CD4-positive, alpha-beta memory T cell (primary cell): ENCODE measurements at regions not wholly inside any gene's neighbourhood (a gene's known extent, or its start where the extent isn't known, plus 50 kb on each side); places are given as distances from the start of the nearest gene placed in this dataset.
"Not testable (repeated sequence)": the region's sequence is repeated elsewhere in the genome, so short reads cannot be mapped to it uniquely, and the experiment has no call there.

Experiments used
- CTCF ChIA-PET: fragments of 350-600 bp; sonication (Branson Sonifier 250); formaldehyde crosslinking; loops from one replicate; lab custom pipeline; 2021; ENCODE audit warnings: inconsistent platforms; ENCODE audit not compliant: partially characterized antibody; lab: Charles Lee
- POLR2A ChIA-PET: fragments of 350-600 bp; sonication (Branson Sonifier 250); formaldehyde crosslinking; loops from one replicate; lab custom pipeline; 2021; ENCODE audit not compliant: partially characterized antibody; lab: Charles Lee
- DNase-seq, 5 donors: peaks; one replicate each; pipeline versions ENCODE4 v3.0.0 to v3.0.0-alpha.2; 2020 to 2022; ENCODE audit warnings: mixed read lengths in 1 of 5
- H3K27ac ChIP-seq: one replicate; pipeline ENCODE4 v1.7.0; 2013; ENCODE audit warnings: low read depth, low read length
- H3K27me3 ChIP-seq: 2 replicates; pipeline ENCODE4 v1.7.0; 2013; ENCODE audit warnings: mild to moderate bottlenecking, low read length, moderate library complexity; ENCODE audit not compliant: insufficient read depth
- H3K36me3 ChIP-seq: 2 replicates; pipeline ENCODE4 v1.7.0; 2013; ENCODE audit warnings: mild to moderate bottlenecking, low read length, moderate library complexity; ENCODE audit not compliant: insufficient read depth
- H3K4me1 ChIP-seq: 2 replicates; pipeline ENCODE4 v1.7.0; 2013; ENCODE audit warnings: mild to moderate bottlenecking, low read length, moderate library complexity; ENCODE audit not compliant: insufficient read depth
- H3K4me3 ChIP-seq, 2 donors: one replicate each; pipeline ENCODE4 v1.7.0; 2013; ENCODE audit warnings: low read length in 2 of 2, mild to moderate bottlenecking in 1 of 2
- H3K9me3 ChIP-seq, 2 donors: one replicate each; pipeline ENCODE4 v1.7.0; 2013; ENCODE audit warnings: low read length in 2 of 2, control low read depth in 1 of 2; ENCODE audit not compliant: control insufficient read depth in 1 of 2
- H3K27ac Mint-ChIP-seq, 7 donors: one replicate each; pipeline ENCODE4 v1.8.0; 2020 to 2021; ENCODE audit warnings: mixed read lengths in 7 of 7, mild to moderate bottlenecking in 6 of 7, inconsistent platforms in 3 of 7, moderate library complexity in 3 of 7
- H3K27me3 Mint-ChIP-seq, 2 donors: one replicate each; pipeline ENCODE4 v1.8.0; 2020 to 2021; ENCODE audit warnings: mixed read lengths in 2 of 2
- H3K36me3 Mint-ChIP-seq, 2 donors: one replicate each; pipeline ENCODE4 v1.8.0; 2020 to 2021; ENCODE audit warnings: mixed read lengths in 2 of 2, inconsistent platforms in 1 of 2, mild to moderate bottlenecking in 1 of 2
- H3K4me1 Mint-ChIP-seq, 4 donors: one replicate each; pipeline ENCODE4 v1.8.0; 2020 to 2021; ENCODE audit warnings: mixed read lengths in 4 of 4, mild to moderate bottlenecking in 1 of 4
- H3K4me3 Mint-ChIP-seq, 8 donors: one replicate each; pipeline ENCODE4 v1.8.0; 2020 to 2021; ENCODE audit warnings: mixed read lengths in 8 of 8, mild to moderate bottlenecking in 7 of 8, moderate library complexity in 6 of 8, inconsistent platforms in 3 of 8
- H3K9me3 Mint-ChIP-seq, 8 donors: one replicate each; pipeline ENCODE4 v1.8.0; 2020 to 2021; ENCODE audit warnings: mixed read lengths in 8 of 8, mild to moderate bottlenecking in 5 of 8, inconsistent platforms in 3 of 8, moderate library complexity in 1 of 8
- intact Hi-C: fragments of 100-400 bp; cut with micrococcal nuclease; formaldehyde crosslinking; loops from one replicate; pipeline ENCODE4 v1.15.1; 2023

DNA sequence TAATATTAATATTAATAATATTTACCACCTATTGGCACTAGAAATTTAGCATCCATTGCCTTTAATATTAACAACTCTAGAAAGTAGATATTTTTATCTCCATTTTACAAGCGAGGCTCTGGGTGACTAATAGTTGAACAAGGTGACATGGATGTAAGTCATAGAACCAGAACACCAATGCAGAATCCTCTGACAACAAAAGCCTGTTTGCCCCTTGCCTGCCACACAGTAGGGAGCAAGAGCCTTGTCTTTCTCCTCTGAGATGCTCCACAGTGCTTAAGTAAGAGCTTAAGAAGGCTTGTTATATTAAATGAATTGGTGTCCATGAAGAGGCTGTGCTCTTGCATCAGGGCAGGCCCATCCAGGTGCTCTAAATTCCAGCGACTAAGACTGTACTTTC, 51.2 kb upstream of the LBX1 start:
- Mint-ChIP-seq H3K4me3 (no peak overlapping the region), H3K27me3 (peaks cover 28 to 48% of the 10 kb centered on the region in 2 donors), H3K27ac (no peak overlapping the region), H3K36me3 (no peaks in the 10 kb centered on the region), H3K9me3 (no peaks in the 10 kb centered on the region), H3K4me1 (peaks cover 0 to 9% (median 5%) of the 10 kb centered on the region in 4 donors)
- Histone ChIP-seq H3K36me3 (no peaks in the 10 kb centered on the region), H3K4me1 (peaks cover 4% of the 10 kb centered on the region), H3K27ac (no peak overlapping the region), H3K27me3 (peaks cover 31% of the 10 kb centered on the region), H3K9me3 (no peaks in the 10 kb centered on the region), H3K4me3 (no peak overlapping the region)
- CTCF ChIA-PET, result interaction anchor here (1.0 kb wide), 1 partner anchor 14 kb away, joined by 3 read pairs; no protein-coding TSS in a partner anchor
- no peak for DNase-seq
- POLR2A ChIA-PET, result no interaction called here
- intact Hi-C loops, result no loop called here

DNA sequence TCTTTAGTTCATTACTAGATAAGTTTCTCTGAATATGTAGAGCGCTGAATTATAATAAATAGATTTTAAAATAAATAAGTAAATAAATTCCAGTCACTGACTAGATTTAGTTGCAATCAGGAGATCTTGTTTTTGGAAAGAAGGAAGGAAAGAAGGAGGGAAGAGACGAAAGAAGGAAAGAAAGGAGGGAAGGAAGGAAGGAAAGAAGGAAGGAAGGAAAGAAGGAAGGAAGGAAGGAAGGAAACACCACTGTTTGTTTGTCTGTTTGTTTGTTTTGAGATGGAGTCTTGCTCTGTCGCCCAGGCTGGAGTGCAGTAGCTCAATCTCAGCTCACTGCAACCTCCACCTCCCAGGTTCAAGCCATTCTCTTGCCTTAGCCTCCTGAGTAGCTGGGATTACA, 51.7 kb upstream of the LBX1 start:
- H3K27ac Mint-ChIP-seq, intact Hi-C loops, POLR2A ChIA-PET, H3K27ac ChIP-seq, H3K9me3 Mint-ChIP-seq, H3K36me3 ChIP-seq, DNase-seq, H3K4me1 Mint-ChIP-seq, H3K36me3 Mint-ChIP-seq, H3K4me1 ChIP-seq, H3K9me3 ChIP-seq, H3K4me3 ChIP-seq, H3K4me3 Mint-ChIP-seq: not testable (repeated sequence)
- H3K27me3 Mint-ChIP-seq, result peaks cover 29 to 51% of the 10 kb centered on the region in 2 donors
- H3K27me3 ChIP-seq, result peaks cover 31% of the 10 kb centered on the region
- CTCF ChIA-PET, result interaction anchor here (1.0 to 1.4 kb wide), 2 partner anchors 14 to 67 kb away, joined by 3 read pairs; no protein-coding TSS in a partner anchor

DNA sequence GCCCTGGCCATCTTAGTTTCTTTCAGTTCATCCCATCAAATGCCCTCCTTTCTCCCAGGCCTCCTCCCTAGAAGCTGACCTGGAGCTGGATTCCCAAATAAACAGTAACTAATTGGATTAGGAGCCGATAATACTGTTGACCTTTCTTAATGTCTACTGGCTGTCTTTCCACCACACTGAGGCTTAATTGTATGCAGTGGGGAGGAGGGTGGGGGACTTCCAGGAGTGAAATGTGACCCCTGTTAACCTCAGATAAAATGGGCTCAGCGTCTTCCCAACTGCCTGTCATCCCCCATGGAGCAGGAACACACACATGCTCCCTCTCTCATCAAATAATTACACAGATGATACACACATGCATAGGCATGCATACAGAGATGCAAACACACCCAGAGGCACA, 53.7 kb upstream of the LBX1 start:
- Mint-ChIP-seq H3K4me3 (no peak overlapping the region), H3K27me3 (peaks cover 45 to 65% of the 10 kb centered on the region in 2 donors), H3K4me1 (peaks cover 0 to 9% (median 6%) of the 10 kb centered on the region in 4 donors), H3K27ac (no peak overlapping the region), H3K9me3 (no peaks in the 10 kb centered on the region), H3K36me3 (no peaks in the 10 kb centered on the region)
- no peak overlapping the region for H3K4me3 ChIP-seq
- H3K9me3 ChIP-seq, result no peaks in the 10 kb centered on the region
- no peaks in the 10 kb centered on the region for H3K36me3 ChIP-seq
- intact Hi-C loops, result no loop called here
- POLR2A ChIA-PET, result no interaction called here
- peaks cover 4% of the 10 kb centered on the region for H3K4me1 ChIP-seq
- H3K27ac ChIP-seq, result no peak overlapping the region
- H3K27me3 ChIP-seq, result peaks cover 35% of the 10 kb centered on the region
- CTCF ChIA-PET, result no interaction called here
- no peak for DNase-seq

DNA sequence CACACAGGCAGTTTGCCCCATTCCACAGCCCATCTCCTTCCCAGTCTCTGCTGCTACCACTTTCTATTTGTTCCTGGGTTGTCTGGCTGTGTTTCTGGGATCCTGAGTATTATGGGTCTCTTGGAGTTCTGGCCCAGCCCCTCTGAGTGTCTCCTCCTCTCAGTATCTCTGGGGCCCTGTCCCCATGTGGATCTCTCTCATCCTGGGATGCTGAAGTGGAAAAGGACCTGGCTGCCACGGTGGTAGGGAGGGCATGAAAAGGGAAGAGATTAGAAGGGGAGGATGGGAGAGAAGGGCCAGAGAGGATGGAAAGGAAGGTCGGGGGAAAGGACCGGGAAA, 54.5 kb upstream of the LBX1 start:
- H3K27ac Mint-ChIP-seq, result no peak overlapping the region
- peaks cover 0 to 9% (median 6%) of the 10 kb centered on the region in 4 donors for H3K4me1 Mint-ChIP-seq
- intact Hi-C loops, result no loop called here
- peak overlapping the region in 1 of 8 donors; percentile 17 for H3K4me3 Mint-ChIP-seq
- no peaks in the 10 kb centered on the region for H3K9me3 ChIP-seq
- ChIA-PET CTCF (no interaction called here), POLR2A (no interaction called here)
- peaks cover 41% of the 10 kb centered on the region for H3K27me3 ChIP-seq
- no peaks in the 10 kb centered on the region for H3K36me3 ChIP-seq
- no peak for DNase-seq
- H3K27me3 Mint-ChIP-seq, result peaks cover 47 to 67% of the 10 kb centered on the region in 2 donors
- H3K4me3 ChIP-seq, result no peak overlapping the region
- peaks cover 4% of the 10 kb centered on the region for H3K4me1 ChIP-seq
- H3K9me3 Mint-ChIP-seq, result no peaks in the 10 kb centered on the region
- no peak overlapping the region for H3K27ac ChIP-seq
- H3K36me3 Mint-ChIP-seq, result no peaks in the 10 kb centered on the region

DNA sequence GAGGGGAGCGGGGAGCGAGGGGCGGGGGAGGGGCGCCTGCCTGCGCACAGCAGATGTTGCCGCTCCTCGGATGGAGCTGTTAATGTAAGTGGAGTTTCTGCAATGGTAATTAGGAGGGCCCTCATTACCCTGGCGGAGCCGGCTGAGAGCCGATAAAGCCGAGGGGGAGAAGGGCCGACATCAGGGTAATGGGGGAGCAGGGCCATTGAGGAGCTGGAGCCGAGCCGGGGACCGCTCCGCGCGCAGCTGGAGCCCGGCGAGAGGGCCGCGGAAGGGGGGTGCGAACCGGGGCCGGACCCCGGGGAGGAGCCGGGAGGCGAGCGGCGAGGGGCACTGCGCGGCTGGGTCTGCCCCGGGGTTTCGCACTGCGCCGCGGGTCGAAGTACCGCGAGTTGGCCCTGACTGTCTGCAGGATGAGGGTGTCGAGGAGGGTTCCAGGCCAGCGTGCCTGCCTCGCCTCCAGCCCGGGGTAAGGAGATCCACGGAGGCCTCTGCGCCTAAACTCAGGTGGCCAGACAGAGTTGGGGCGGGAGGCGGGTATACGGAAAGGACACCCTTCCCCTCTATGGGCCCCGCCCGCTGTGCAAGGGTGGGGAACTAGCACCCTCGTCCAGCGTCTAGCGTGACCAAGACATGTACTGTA, 55.0 kb upstream of the LBX1 start:
- peak overlapping the region in 1 of 7 donors; percentile 25 for H3K27ac Mint-ChIP-seq
- CTCF ChIA-PET, result interaction anchor here (0.9 kb wide), 1 partner anchor 12 kb away, joined by 4 read pairs; no protein-coding TSS in a partner anchor
- no peak for DNase-seq

DNA sequence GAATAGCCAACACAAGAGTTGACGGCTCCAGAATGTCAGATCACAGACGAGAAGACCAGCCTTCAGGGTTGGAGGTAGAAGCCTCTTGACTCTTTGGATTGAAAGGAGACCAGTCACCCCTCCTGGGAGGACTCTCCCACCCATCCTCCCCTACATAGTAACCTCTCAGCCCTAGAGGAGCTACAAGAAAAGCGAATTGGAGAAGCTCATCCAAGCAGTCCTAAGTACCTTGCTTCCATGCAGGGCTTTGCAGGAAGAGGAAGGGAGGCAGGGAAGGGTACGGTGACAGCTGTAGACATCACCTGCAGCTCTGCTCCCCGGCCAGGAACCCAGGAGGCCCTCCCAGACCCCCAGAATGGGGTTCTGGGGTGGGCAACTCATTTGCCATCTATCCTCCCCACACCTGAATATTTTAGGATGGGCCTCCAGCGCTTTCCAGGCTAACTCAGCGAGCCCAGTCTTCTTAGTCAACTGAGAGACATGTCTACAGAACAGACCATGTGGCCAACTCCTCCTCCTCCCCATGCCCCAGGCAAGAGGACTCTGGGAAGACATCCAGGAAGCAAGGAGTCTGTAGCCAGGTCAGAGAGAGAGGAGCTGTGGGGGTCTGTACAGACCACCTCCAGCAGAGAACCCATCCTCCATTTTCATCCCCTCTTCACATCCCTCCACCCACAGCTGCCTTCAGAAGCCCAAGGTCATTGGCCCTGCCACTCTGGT, 55.6 kb upstream of the LBX1 start:
- Histone ChIP-seq H3K9me3 (no peaks in the 10 kb centered on the region), H3K36me3 (no peaks in the 10 kb centered on the region), H3K27ac (no peak overlapping the region), H3K4me3 (no peak overlapping the region), H3K4me1 (peaks cover 4% of the 10 kb centered on the region), H3K27me3 (peaks cover 50% of the 10 kb centered on the region)
- no peaks in the 10 kb centered on the region for H3K36me3 Mint-ChIP-seq
- POLR2A ChIA-PET, result no interaction called here
- intact Hi-C loops, result no loop called here
- DNase-seq, result no peak
- H3K27me3 Mint-ChIP-seq, result peaks cover 55 to 72% of the 10 kb centered on the region in 2 donors
- no peaks in the 10 kb centered on the region for H3K9me3 Mint-ChIP-seq
- no peak overlapping the region for H3K27ac Mint-ChIP-seq
- H3K4me1 Mint-ChIP-seq, result peaks cover 0 to 9% (median 6%) of the 10 kb centered on the region in 4 donors
- peak overlapping the region in 3 of 8 donors; percentile 10 to 45 (median 26) for H3K4me3 Mint-ChIP-seq
- CTCF ChIA-PET, result interaction anchor here (0.9 kb wide), 1 partner anchor 12 kb away, joined by 4 read pairs; no protein-coding TSS in a partner anchor

More for the DNA sequence above, 55.0 kb upstream of the LBX1 start:
- Histone ChIP-seq H3K4me3 (no peak overlapping the region), H3K27ac (no peak overlapping the region), H3K36me3 (no peaks in the 10 kb centered on the region), H3K27me3 (peaks cover 43% of the 10 kb centered on the region), H3K4me1 (peaks cover 4% of the 10 kb centered on the region), H3K9me3 (no peaks in the 10 kb centered on the region)
- POLR2A ChIA-PET, result no interaction called here
- Mint-ChIP-seq H3K4me3 (peak overlapping the region in 3 of 8 donors; percentile 5 to 26 (median 10)), H3K36me3 (no peaks in the 10 kb centered on the region), H3K27me3 (peaks cover 49 to 66% of the 10 kb centered on the region in 2 donors), H3K4me1 (peaks cover 0 to 9% (median 6%) of the 10 kb centered on the region in 4 donors), H3K9me3 (no peaks in the 10 kb centered on the region)
- intact Hi-C loops, result no loop called here

DNA sequence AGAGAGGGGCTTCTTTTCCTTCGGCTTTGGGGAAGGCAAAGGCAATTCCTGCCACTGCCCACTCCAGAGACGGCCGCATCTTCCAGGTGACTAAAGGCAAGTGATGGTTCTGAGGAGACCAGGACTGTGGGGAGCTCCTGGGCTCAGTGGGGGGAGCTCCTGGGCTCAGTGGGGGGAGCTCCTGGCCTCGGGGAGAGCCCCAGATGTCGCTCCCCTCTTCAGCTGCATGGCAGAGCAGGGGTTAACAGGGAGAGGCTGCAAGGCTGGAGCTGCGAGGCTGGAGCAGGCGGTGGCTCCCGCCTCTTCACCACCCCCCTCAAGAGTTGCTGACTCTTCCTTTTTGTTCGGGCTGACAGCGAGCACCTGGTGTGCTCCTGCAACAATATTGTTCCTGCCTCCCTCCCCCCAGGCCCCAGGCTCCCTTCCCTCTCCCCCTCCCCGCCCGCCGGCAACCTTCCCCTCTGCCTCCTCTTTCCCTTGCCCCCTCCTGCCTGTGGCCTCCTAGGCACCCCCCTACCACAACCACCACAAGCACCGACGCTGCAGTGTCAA, 56.3 kb upstream of the LBX1 start:
- peaks cover 62 to 79% of the 10 kb centered on the region in 2 donors for H3K27me3 Mint-ChIP-seq
- CTCF ChIA-PET, result interaction anchor here (1.2 kb wide), 1 partner anchor 9 kb away, joined by 3 read pairs; no protein-coding TSS in a partner anchor
- intact Hi-C loops, result no loop called here

More for the DNA sequence above, 56.3 kb upstream of the LBX1 start:
- Mint-ChIP-seq H3K4me1 (peaks cover 4 to 10% (median 8%) of the 10 kb centered on the region in 4 donors), H3K36me3 (no peaks in the 10 kb centered on the region), H3K27ac (no peak overlapping the region), H3K9me3 (no peaks in the 10 kb centered on the region), H3K4me3 (no peak overlapping the region)
- H3K36me3 ChIP-seq, result no peaks in the 10 kb centered on the region
- no peaks in the 10 kb centered on the region for H3K9me3 ChIP-seq
- H3K27me3 ChIP-seq, result peaks cover 57% of the 10 kb centered on the region
- H3K4me3 ChIP-seq, result no peak overlapping the region
- H3K27ac ChIP-seq, result no peak overlapping the region
- POLR2A ChIA-PET, result no interaction called here
- H3K4me1 ChIP-seq, result peaks cover 4% of the 10 kb centered on the region
- DNase-seq, result no peak
